Limb (tissue), 2 donors: ENCODE measurements at regions not wholly inside any gene's neighbourhood (a gene's known extent, or its start where the extent isn't known, plus 50 kb on each side); places are given as distances from the start of the nearest gene placed in this dataset.
"Not testable (repeated sequence)": the region's sequence is repeated elsewhere in the genome, so short reads cannot be mapped to it uniquely, and the experiment has no call there.

Source experiments
- DNase-seq, 2 donors: peaks; one replicate each; pipeline ENCODE4 v3.0.0-alpha.2; 2016; ENCODE audit errors: extremely low spot score in 2 of 2

GRCh38 chr12:128076188-128076587 lies 190.8 kb upstream of the TMEM132C start:
- DNase-seq, result no peak

GRCh38 chr12:128077211-128077916 lies 189.6 kb upstream of the TMEM132C start:
- DNase-seq, result no peak

- no peak for DNase-seq
Observed at GRCh38 chr12:128077917-128078298, 189.1 kb upstream of the TMEM132C start.

GRCh38 chr12:128078301-128078971 lies 188.5 kb upstream of the TMEM132C start:
- DNase-seq, result no peak

- peak in 1 of 2 donors; percentile 16 for DNase-seq
Observed at GRCh38 chr12:128079446-128079845, 187.5 kb upstream of the TMEM132C start.

- DNase-seq, result no peak
Observed at GRCh38 chr12:128083132-128083729, 183.7 kb upstream of the TMEM132C start.

GRCh38 chr12:128088926-128089325 lies 178.0 kb upstream of the TMEM132C start:
- DNase-seq, result no peak

GRCh38 chr12:128089961-128090360 lies 177.0 kb upstream of the TMEM132C start:
- no peak for DNase-seq

- no peak for DNase-seq
Observed at GRCh38 chr12:128091101-128091720, 175.8 kb upstream of the TMEM132C start.

GRCh38 chr12:128091951-128092382 lies 175.0 kb upstream of the TMEM132C start:
- DNase-seq, result no peak

GRCh38 chr12:128098730-128099129 lies 168.2 kb upstream of the TMEM132C start:
- DNase-seq, result no peak

- no peak for DNase-seq
Observed at GRCh38 chr12:128103152-128103551, 163.8 kb upstream of the TMEM132C start.

- DNase-seq, result no peak
Observed at GRCh38 chr12:128109236-128109635, 157.7 kb upstream of the TMEM132C start.

- no peak for DNase-seq
Observed at GRCh38 chr12:128109636-128110035, 157.3 kb upstream of the TMEM132C start.

GRCh38 chr12:128111333-128111732 lies 155.6 kb upstream of the TMEM132C start:
- DNase-seq, result no peak

GRCh38 chr12:128111951-128112350 lies 155.0 kb upstream of the TMEM132C start:
- DNase-seq, result no peak

- not testable (repeated sequence) for DNase-seq
Observed at GRCh38 chr12:128113250-128113649, 153.7 kb upstream of the TMEM132C start.

GRCh38 chr12:128114485-128114884 lies 152.5 kb upstream of the TMEM132C start:
- no peak for DNase-seq

- no peak for DNase-seq
Observed at GRCh38 chr12:128116537-128116936, 150.4 kb upstream of the TMEM132C start.

GRCh38 chr12:128120035-128120434 lies 146.9 kb upstream of the TMEM132C start:
- no peak for DNase-seq

- no peak for DNase-seq
Observed at GRCh38 chr12:128121424-128121823, 145.5 kb upstream of the TMEM132C start.

GRCh38 chr12:128123096-128123495 lies 143.9 kb upstream of the TMEM132C start:
- DNase-seq, result no peak
